Non-pigmented ciliary epithelial cell (primary cell): ENCODE measurements at regions not wholly inside any gene's neighbourhood (a gene's known extent, or its start where the extent isn't known, plus 50 kb on each side); places are given as distances from the start of the nearest gene placed in this dataset.

Source experiments
- DNase-seq: peaks from one replicate; pipeline ENCODE4 v3.0.0-alpha.2; 2010; ENCODE audit warnings: low read depth

GRCh38 chr10:1873661-1874315 lies 136.5 kb upstream of the ADARB2 start:
- no peak for DNase-seq

GRCh38 chr10:1872151-1872726 lies 134.9 kb upstream of the ADARB2 start:
- no peak for DNase-seq

- DNase-seq = no peak
Measured at GRCh38 chr10:1870491-1870890, 133.2 kb upstream of the ADARB2 start.

- DNase-seq = no peak
Measured at GRCh38 chr10:1869861-1870260, 132.5 kb upstream of the ADARB2 start.

- no peak for DNase-seq
Measured at GRCh38 chr10:1860351-1860750, 123.0 kb upstream of the ADARB2 start.

GRCh38 chr10:1858547-1858946 lies 121.2 kb upstream of the ADARB2 start:
- DNase-seq = no peak

GRCh38 chr10:1858048-1858447 lies 120.7 kb upstream of the ADARB2 start:
- no peak for DNase-seq

- no peak for DNase-seq
Measured at GRCh38 chr10:1855911-1856310, 118.6 kb upstream of the ADARB2 start.

- DNase-seq = no peak
Measured at GRCh38 chr10:1854271-1854670, 116.9 kb upstream of the ADARB2 start.

- DNase-seq = no peak
Measured at GRCh38 chr10:1853801-1854200, 116.5 kb upstream of the ADARB2 start.

- DNase-seq = no peak
Measured at GRCh38 chr10:1852841-1853240, 115.5 kb upstream of the ADARB2 start.

- no peak for DNase-seq
Measured at GRCh38 chr10:1851762-1852161, 114.4 kb upstream of the ADARB2 start.

- no peak for DNase-seq
Measured at GRCh38 chr10:1850971-1851527, 113.7 kb upstream of the ADARB2 start.

- DNase-seq = no peak
Measured at GRCh38 chr10:1847361-1847760, 110.0 kb upstream of the ADARB2 start.

- DNase-seq = no peak
Measured at GRCh38 chr10:1846032-1846431, 108.7 kb upstream of the ADARB2 start.

GRCh38 chr10:1841759-1842158 lies 104.4 kb upstream of the ADARB2 start:
- no peak for DNase-seq

- no peak for DNase-seq
Measured at GRCh38 chr10:1829712-1830111, 92.4 kb upstream of the ADARB2 start.

- DNase-seq = no peak
Measured at GRCh38 chr10:1824928-1825327, 87.6 kb upstream of the ADARB2 start.

- DNase-seq = no peak
Measured at GRCh38 chr10:1814556-1814955, 77.2 kb upstream of the ADARB2 start.

GRCh38 chr10:1809139-1809741 lies 71.9 kb upstream of the ADARB2 start:
- DNase-seq = no peak

GRCh38 chr10:1807924-1808323 lies 70.6 kb upstream of the ADARB2 start:
- DNase-seq = no peak

GRCh38 chr10:1807196-1807595 lies 69.9 kb upstream of the ADARB2 start:
- DNase-seq = no peak

- no peak for DNase-seq
Measured at GRCh38 chr10:1802413-1802812, 65.1 kb upstream of the ADARB2 start.

GRCh38 chr10:1788401-1788800 lies 51.1 kb upstream of the ADARB2 start:
- DNase-seq = no peak
